ENCODE measurements at regions not wholly inside any gene's neighbourhood (a gene's known extent, or its start where the extent isn't known, plus 50 kb on each side); places are given as distances from the start of the nearest gene placed in this dataset.

DNA sequence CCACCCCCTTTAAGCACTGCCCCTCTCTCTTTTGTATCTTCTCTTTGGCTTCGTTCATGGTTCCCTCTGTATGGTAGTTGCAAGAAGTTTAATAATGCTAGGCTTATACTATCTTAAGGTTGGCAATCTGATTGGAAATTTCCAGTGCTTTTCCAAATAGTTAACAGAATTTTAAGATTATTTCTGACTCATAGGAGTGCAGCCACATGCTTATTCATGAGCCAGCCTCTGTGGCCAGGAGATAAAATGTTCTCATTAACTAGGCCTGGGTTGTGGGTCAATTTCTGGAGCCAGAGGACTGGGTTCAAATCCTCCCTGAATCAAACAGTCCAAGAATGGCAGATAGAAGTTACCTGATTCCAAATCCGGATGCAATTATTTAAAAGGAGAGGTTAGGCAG, 103.1 kb downstream of the ATP6V1G3 start:
- Histone ChIP-seq H3K9me3 (no peaks in the 10 kb centered on the region), H3K36me3 (no peaks in the 10 kb centered on the region), H3K27me3 (no peaks in the 10 kb centered on the region), H3K4me3 (no peak overlapping the region), H3K27ac (no peak overlapping the region), H3K4me1 (no peaks in the 10 kb centered on the region)
- TF ChIP-seq POLR2A (IDR thresholded peaks at IDR 0.05), result no peak
- TF ChIP-seq, protein P1, sequence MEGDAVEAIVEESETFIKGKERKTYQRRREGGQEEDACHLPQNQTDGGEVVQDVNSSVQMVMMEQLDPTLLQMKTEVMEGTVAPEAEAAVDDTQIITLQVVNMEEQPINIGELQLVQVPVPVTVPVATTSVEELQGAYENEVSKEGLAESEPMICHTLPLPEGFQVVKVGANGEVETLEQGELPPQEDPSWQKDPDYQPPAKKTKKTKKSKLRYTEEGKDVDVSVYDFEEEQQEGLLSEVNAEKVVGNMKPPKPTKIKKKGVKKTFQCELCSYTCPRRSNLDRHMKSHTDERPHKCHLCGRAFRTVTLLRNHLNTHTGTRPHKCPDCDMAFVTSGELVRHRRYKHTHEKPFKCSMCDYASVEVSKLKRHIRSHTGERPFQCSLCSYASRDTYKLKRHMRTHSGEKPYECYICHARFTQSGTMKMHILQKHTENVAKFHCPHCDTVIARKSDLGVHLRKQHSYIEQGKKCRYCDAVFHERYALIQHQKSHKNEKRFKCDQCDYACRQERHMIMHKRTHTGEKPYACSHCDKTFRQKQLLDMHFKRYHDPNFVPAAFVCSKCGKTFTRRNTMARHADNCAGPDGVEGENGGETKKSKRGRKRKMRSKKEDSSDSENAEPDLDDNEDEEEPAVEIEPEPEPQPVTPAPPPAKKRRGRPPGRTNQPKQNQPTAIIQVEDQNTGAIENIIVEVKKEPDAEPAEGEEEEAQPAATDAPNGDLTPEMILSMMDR (IDR thresholded peaks at IDR 0.05), result no peak
- no peak for DNase-seq
- intact Hi-C loops (cut with DNase I), result no loop called here
- WGBS, 2 donors, result 78 to 85% methylated on average over 2 of the region's 2 CpGs

DNA sequence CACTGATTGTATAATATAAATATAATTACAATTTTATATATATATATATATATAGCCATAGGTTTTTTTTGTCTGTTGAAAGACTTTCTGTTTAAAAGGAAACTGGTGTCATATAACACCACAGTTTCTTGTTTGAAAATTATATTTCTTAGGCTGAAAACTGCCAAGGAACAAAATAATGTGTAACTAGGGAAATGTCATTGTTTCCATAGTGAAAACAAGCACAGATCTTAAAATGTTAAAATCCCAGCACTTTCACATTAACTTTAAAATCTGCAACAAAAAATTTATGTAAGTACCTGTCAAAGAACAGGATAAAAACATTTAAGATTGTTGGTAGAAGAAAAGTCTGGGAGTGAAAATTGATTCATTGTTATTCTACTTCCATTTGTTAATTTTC, 104.2 kb downstream of the ATP6V1G3 start:
- Histone ChIP-seq H3K4me1 (no peaks in the 10 kb centered on the region), H3K9me3 (no peaks in the 10 kb centered on the region), H3K27ac (no peak overlapping the region), H3K4me3 (no peak overlapping the region), H3K27me3 (no peaks in the 10 kb centered on the region), H3K36me3 (no peaks in the 10 kb centered on the region)
- intact Hi-C loops (cut with DNase I), result no loop called here
- TF ChIP-seq, protein P1 (IDR thresholded peaks at IDR 0.05), result no peak
- TF ChIP-seq POLR2A (IDR thresholded peaks at IDR 0.05), result no peak
- no peak for DNase-seq

DNA sequence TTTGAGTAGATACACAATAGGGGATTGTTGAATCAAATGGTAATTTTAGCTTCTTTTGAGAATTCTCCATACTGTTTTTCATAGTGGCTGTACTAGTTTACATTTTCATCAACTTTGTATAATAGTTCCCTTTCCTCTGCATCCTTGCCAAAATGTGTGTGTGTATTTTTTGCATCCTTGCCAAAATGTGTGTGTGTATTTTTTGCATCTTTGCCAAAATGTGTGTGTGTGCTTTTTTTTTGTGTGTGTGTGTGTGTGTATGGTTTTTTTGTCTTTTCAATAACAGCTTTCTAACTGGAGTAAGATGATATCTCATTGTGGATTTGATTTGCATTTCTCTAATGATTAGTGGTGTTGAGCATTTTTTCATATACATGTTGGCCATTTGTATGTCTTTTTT, 105.4 kb downstream of the ATP6V1G3 start:
- Histone ChIP-seq H3K9me3 (no peaks in the 10 kb centered on the region), H3K27me3 (no peaks in the 10 kb centered on the region), H3K27ac (no peak overlapping the region), H3K4me1 (no peaks in the 10 kb centered on the region), H3K4me3 (no peak overlapping the region), H3K36me3 (no peaks in the 10 kb centered on the region)
- TF ChIP-seq POLR2A (IDR thresholded peaks at IDR 0.05), result no peak
- TF ChIP-seq, protein P1 (IDR thresholded peaks at IDR 0.05), result no peak
- no peak for DNase-seq
- intact Hi-C loops (cut with DNase I), result no loop called here

DNA sequence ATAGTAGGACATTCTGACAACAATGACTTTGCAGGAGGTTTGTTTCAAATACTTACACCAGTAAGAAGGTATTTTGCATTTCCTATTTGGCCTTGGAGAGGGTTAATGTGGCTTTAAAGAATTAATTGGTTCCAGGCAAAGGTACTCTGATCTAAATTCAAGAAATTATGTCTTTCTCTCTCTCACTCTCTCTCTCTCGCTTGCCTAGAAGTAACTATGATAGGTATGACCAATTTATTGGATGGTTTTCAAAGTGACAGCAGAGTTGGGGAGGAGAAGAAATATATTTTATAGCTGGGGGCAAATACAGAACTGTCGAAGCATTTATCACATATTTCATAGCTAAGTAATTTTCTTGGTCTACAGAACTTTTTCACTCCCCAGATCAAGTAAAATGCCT, 116.0 kb downstream of the ATP6V1G3 start:
- Histone ChIP-seq H3K9me3 (no peaks in the 10 kb centered on the region), H3K27me3 (no peaks in the 10 kb centered on the region), H3K4me1 (no peaks in the 10 kb centered on the region), H3K36me3 (no peaks in the 10 kb centered on the region), H3K27ac (no peak overlapping the region), H3K4me3 (no peak overlapping the region)
- 65 to 88% methylated on average over 2 of the region's 2 CpGs for WGBS, 2 donors
- DNase-seq, result no peak
- no peak for TF ChIP-seq POLR2A (IDR thresholded peaks at IDR 0.05)
- TF ChIP-seq, protein P1 (IDR thresholded peaks at IDR 0.05), result no peak
- intact Hi-C loops (cut with DNase I), result no loop called here

DNA sequence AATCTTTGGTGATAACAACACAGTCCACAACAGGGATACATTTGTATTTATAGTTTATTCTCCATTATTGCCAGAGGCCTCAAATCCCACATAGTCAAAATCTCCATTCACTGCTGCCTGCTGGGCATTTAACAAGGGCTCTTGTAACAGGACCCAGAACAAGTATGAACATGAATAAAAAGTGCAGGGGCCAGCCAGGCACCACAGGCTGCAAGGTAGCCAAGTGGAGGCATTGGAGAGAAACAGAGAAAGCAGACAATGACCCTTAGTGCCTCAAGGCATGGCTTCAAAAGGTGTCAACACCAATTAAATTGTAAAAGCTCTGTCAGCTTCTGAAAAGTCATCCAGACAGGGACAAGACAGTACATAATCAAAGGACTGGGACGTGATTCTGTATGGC, 116.8 kb downstream of the ATP6V1G3 start:
- Histone ChIP-seq H3K27ac (no peak overlapping the region), H3K27me3 (no peaks in the 10 kb centered on the region), H3K9me3 (no peaks in the 10 kb centered on the region), H3K4me1 (no peaks in the 10 kb centered on the region), H3K36me3 (no peaks in the 10 kb centered on the region), H3K4me3 (no peak overlapping the region)
- WGBS, 2 donors, result 50 to 85% methylated on average over 1 of the region's 1 CpG
- no peak for TF ChIP-seq POLR2A (IDR thresholded peaks at IDR 0.05)
- no peak for DNase-seq
- intact Hi-C loops (cut with DNase I), result no loop called here

DNA sequence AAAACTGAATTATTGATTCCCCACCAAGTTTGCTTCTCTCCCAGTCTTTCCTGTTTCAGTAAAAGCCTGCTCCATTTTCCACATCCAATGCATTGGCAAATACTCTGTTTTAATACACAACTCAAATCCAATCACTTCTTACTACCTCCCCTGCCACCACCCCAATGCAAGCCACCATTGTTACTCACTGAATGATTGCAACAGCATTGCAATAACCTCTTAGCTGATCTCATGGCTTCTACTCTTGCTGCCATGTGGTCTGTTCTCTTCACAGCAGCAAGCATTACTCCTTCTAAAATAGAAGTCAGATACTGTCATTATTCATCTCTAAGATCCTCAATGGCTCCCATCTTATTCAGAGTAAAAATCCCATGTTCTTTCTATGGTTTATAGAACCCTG, 123.4 kb downstream of the ATP6V1G3 start:
- DNase-seq, result no peak
- Histone ChIP-seq H3K27me3 (no peaks in the 10 kb centered on the region), H3K4me3 (no peak overlapping the region), H3K4me1 (no peaks in the 10 kb centered on the region), H3K36me3 (no peaks in the 10 kb centered on the region), H3K27ac (no peak overlapping the region), H3K9me3 (no peaks in the 10 kb centered on the region)
- intact Hi-C loops (cut with DNase I), result no loop called here
- TF ChIP-seq POLR2A (IDR thresholded peaks at IDR 0.05), result no peak
- TF ChIP-seq, protein P1 (IDR thresholded peaks at IDR 0.05), result no peak
